ENCODE measurements at regions not wholly inside any gene's neighbourhood (a gene's known extent, or its start where the extent isn't known, plus 50 kb on each side); places are given as distances from the start of the nearest gene placed in this dataset.

DNA sequence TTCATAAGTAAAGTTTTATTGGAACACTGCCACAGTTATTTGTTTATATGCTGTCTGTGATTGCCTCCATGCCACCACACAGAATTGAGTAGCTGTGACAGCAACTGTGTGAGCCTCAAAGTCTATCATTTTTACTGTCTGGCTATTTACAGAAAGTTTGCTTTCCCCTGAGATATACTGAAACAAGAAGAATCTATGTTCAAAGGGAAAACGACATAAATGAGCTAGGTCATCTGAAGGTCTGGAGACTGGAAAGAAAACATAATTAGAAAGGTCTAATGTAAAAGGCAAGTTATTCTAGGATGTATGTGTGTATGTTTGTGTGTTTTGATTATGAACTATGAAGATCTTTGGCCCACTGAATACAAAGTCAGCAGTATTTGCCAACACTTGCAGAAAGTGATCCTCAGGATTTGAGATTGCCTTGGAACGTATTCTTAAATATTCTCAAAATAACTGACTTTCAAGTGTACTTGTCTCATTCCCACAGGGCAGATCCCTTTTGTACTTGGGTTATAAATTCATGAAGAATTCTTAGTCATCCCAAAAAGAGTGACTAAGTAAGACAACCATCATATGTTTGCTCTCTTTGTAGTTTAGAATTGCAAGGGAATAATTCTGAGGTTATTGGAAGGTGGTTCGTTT lies 677.7 kb downstream of the DOK5 start:
- ATAC-seq (no peak), DNase-seq (no peak)
- Histone ChIP-seq H3K4me3 (no peak overlapping the region), H3K27ac (no peak overlapping the region), H3K27me3 (no peaks in the 10 kb centered on the region), H3K4me1 (no peaks in the 10 kb centered on the region), H3K36me3 (no peaks in the 10 kb centered on the region), H3K9me3 (no peaks in the 10 kb centered on the region)
- no peak for TF ChIP-seq POLR2A (IDR thresholded peaks at IDR 0.05)
- TF ChIP-seq, protein P1, sequence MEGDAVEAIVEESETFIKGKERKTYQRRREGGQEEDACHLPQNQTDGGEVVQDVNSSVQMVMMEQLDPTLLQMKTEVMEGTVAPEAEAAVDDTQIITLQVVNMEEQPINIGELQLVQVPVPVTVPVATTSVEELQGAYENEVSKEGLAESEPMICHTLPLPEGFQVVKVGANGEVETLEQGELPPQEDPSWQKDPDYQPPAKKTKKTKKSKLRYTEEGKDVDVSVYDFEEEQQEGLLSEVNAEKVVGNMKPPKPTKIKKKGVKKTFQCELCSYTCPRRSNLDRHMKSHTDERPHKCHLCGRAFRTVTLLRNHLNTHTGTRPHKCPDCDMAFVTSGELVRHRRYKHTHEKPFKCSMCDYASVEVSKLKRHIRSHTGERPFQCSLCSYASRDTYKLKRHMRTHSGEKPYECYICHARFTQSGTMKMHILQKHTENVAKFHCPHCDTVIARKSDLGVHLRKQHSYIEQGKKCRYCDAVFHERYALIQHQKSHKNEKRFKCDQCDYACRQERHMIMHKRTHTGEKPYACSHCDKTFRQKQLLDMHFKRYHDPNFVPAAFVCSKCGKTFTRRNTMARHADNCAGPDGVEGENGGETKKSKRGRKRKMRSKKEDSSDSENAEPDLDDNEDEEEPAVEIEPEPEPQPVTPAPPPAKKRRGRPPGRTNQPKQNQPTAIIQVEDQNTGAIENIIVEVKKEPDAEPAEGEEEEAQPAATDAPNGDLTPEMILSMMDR (IDR thresholded peaks at IDR 0.05), result no peak
- intact Hi-C loops (cut with DNase I), result no loop called here
- 29% methylated on average over 3 of the region's 3 CpGs for WGBS (ENCODE audit: insufficient coverage, low coverage, low lambda C conversion rate, missing lambda C conversion rate)

DNA sequence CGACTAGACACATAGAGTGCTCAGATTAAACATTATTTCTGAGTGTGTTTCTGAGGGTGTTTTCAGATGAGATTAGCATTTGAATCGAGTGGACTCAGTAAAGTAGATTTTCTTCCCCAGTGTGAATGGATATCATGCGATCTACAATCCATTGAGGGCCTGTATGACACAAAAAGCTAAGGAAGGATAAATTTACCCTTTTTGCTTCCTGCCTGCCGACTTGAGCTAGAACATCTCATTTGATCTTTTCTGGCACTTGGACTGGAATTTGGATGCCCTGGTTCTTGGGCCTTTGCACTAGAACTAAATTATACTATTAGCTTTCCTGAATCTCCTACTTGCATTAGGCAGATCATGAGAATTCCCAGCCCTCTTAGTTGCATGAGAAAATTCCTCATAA lies 675.8 kb downstream of the DOK5 start:
- DNase-seq, result no peak
- Histone ChIP-seq H3K36me3 (no peaks in the 10 kb centered on the region), H3K4me3 (no peak overlapping the region), H3K27ac (no peak overlapping the region), H3K4me1 (no peaks in the 10 kb centered on the region), H3K27me3 (no peaks in the 10 kb centered on the region), H3K9me3 (no peaks in the 10 kb centered on the region)
- 18% methylated on average over 3 of the region's 4 CpGs for WGBS (ENCODE audit: insufficient coverage, low coverage, low lambda C conversion rate, missing lambda C conversion rate)
- intact Hi-C loops (cut with DNase I), result no loop called here
- no peak for ATAC-seq
- TF ChIP-seq, protein P1 (IDR thresholded peaks at IDR 0.05), result no peak
- TF ChIP-seq POLR2A (IDR thresholded peaks at IDR 0.05), result no peak

DNA sequence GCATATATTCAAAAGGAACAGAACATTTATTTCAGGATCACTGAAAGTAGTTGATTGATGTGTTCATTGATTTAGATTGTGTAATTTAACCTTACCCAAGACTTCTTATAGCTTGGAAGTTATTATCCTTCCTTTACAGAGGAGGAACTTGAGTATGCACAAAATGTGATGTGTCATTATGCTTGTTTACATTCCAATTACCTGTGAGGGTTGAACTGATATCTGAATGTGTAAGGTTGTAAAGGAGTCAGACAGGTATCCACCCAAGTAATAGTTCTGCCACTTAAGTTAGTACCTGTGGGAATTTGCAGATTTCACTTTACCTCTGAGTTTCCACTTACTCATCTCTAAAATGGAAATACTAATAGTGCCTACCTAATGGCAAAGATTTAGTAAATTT lies 668.2 kb downstream of the DOK5 start:
- Histone ChIP-seq H3K9me3 (no peaks in the 10 kb centered on the region), H3K27me3 (no peaks in the 10 kb centered on the region), H3K36me3 (no peaks in the 10 kb centered on the region), H3K4me1 (no peaks in the 10 kb centered on the region), H3K4me3 (no peak overlapping the region), H3K27ac (no peak overlapping the region)
- DNase-seq, result no peak
- intact Hi-C loops (cut with DNase I), result no loop called here
- ATAC-seq, result no peak
- TF ChIP-seq, protein P1 (IDR thresholded peaks at IDR 0.05), result no peak
- TF ChIP-seq POLR2A (IDR thresholded peaks at IDR 0.05), result no peak

DNA sequence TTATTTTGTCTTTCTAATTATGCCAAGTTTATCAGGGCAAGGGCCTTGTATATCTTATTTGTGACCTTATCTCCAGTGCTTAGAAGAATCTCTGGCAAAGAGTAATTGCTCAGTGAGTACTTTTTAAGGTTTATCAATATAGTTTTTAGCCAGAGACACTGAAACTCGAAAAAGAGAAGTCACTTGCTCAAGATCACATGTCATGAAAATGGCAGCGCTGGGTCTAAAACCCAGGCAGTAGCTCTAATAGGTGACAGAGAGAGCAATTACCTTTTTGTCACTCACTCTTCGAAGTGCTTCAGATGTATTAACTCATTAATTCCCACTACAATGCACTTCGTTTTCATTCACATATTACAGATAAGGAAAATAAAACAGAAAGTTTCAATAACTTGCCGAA lies 667.5 kb downstream of the DOK5 start:
- Histone ChIP-seq H3K27me3 (no peaks in the 10 kb centered on the region), H3K36me3 (no peaks in the 10 kb centered on the region), H3K4me1 (no peaks in the 10 kb centered on the region), H3K4me3 (no peak overlapping the region), H3K27ac (no peak overlapping the region), H3K9me3 (no peaks in the 10 kb centered on the region)
- intact Hi-C loops (cut with DNase I), result no loop called here
- DNase-seq (no peak), ATAC-seq (no peak)
- 46% methylated on average over 5 of the region's 5 CpGs for WGBS (ENCODE audit: insufficient coverage, low coverage, low lambda C conversion rate, missing lambda C conversion rate)
- TF ChIP-seq POLR2A (IDR thresholded peaks at IDR 0.05), result no peak
- TF ChIP-seq, protein P1 (IDR thresholded peaks at IDR 0.05), result no peak

DNA sequence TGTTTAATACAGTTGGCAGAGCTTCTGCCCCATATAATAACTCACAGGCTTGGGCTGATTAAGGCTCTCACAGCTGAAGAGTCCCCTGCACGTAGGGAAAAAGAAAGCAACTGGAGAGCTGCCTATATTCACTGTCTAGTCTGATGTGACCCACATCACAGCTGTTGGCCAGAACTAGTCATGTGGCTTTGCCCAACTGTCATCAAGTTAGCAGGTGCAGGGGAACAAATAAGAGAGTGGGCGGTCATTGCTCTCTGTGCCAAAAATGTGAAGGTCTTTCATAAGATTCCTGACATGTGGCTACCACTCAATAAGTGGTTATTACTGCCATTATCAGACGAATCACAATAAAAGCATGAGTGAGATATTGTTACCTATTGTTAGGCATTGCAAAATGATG lies 665.2 kb downstream of the DOK5 start:
- Histone ChIP-seq H3K4me1 (no peaks in the 10 kb centered on the region), H3K27ac (no peak overlapping the region), H3K36me3 (no peaks in the 10 kb centered on the region), H3K9me3 (no peaks in the 10 kb centered on the region), H3K4me3 (no peak overlapping the region), H3K27me3 (no peaks in the 10 kb centered on the region)
- intact Hi-C loops (cut with DNase I), result no loop called here
- DNase-seq, result no peak
- TF ChIP-seq, protein P1 (IDR thresholded peaks at IDR 0.05), result no peak
- TF ChIP-seq POLR2A (IDR thresholded peaks at IDR 0.05), result no peak
- ATAC-seq, result no peak
- 24% methylated on average over 3 of the region's 3 CpGs for WGBS (ENCODE audit: insufficient coverage, low coverage, low lambda C conversion rate, missing lambda C conversion rate)
